Endothelial cell of umbilical vein (primary cell): ENCODE measurements at regions not wholly inside any gene's neighbourhood (a gene's known extent, or its start where the extent isn't known, plus 50 kb on each side); places are given as distances from the start of the nearest gene placed in this dataset.

Experiments used
- BruUV-seq: library from RNA; stranded (reverse); fragments of 400-500 nt; replicated peaks from 2 replicates; lab custom pipeline; 2021; lab: Mats Ljungman, UMichigan
- CTCF ChIA-PET: fragments of 300-600, 350-600 bp; sonication (Branson Sonifier 250); formaldehyde crosslinking; loops from one replicate; lab custom pipeline; 2021; ENCODE audit warnings: antibody characterized with exemption, inconsistent platforms; lab: Charles Lee
- POLR2A ChIA-PET: fragments of 300-600, 350-600 bp; sonication (Branson Sonifier 250); formaldehyde crosslinking; loops from one replicate; lab custom pipeline; 2021; ENCODE audit warnings: antibody characterized with exemption, inconsistent platforms; lab: Charles Lee
- DNase-seq: peaks from one replicate; pipeline ENCODE4 v3.0.0-alpha.2; 2011; ENCODE audit warnings: low read depth, low spot score
- FAIRE-seq: peaks from 2 replicates; lab custom pipeline; 2011; peaks lifted over from hg19 to GRCh38; lab: Jason Lieb, UNC
- H2AFZ ChIP-seq: 2 replicates; pipeline ENCODE4 v1.6.0; 2012; ENCODE audit warnings: low read depth, low read length, control low read depth, inconsistent platforms
- H3K27ac ChIP-seq: 2 replicates; pipeline ENCODE4 v1.5.1; 2011; ENCODE audit warnings: low read depth, mild to moderate bottlenecking, control low read depth, low read length, moderate library complexity; ENCODE audit not compliant: insufficient read depth
- H3K27me3 ChIP-seq, 2 experiments: 2 replicates each; pipeline versions ENCODE4 v1.6.0 to v1.6.1; 2011; ENCODE audit warnings: low read length in 2 of 2, mixed read lengths in 1 of 2; ENCODE audit not compliant: control insufficient read depth in 2 of 2, insufficient read depth in 2 of 2
- H3K36me3 ChIP-seq, 2 experiments: 2 replicates in 1 of 2; 3 replicates in 1 of 2; pipeline ENCODE4 v1.5.1; 2011; ENCODE audit warnings: low read length in 2 of 2, mild to moderate bottlenecking in 1 of 2, moderate library complexity in 1 of 2; ENCODE audit not compliant: control insufficient read depth in 2 of 2, insufficient read depth in 2 of 2; ENCODE audit errors: extremely low read depth in 1 of 2
- H3K4me1 ChIP-seq: 3 replicates; pipeline ENCODE4 v1.5.1; 2011; ENCODE audit warnings: mild to moderate bottlenecking, low read length; ENCODE audit not compliant: control insufficient read depth, insufficient read depth; ENCODE audit errors: extremely low read depth
- H3K4me2 ChIP-seq: 2 replicates; pipeline ENCODE4 v1.6.1; 2011; ENCODE audit warnings: low read length, control low read depth, mixed read lengths; ENCODE audit not compliant: insufficient read depth
- H3K4me3 ChIP-seq, 3 experiments: fragments of 200-600 bp in 1 of 3; sonication (generic), shearing (Covaris generic) in 1 of 3; replicated peaks in 1 of 3; 2 replicates each; pipeline ENCODE4 v1.5.1; 2011 to 2016; ENCODE audit warnings: control low read depth in 3 of 3, low read length in 3 of 3, mild to moderate bottlenecking in 2 of 3, inconsistent platforms in 1 of 3, low read depth in 1 of 3, moderate library complexity in 1 of 3; ENCODE audit not compliant: insufficient read depth in 1 of 3
- H3K79me2 ChIP-seq: 2 replicates; pipeline ENCODE4 v1.6.0; 2012; ENCODE audit warnings: low read length, inconsistent platforms; ENCODE audit not compliant: control insufficient read depth, insufficient read depth
- H3K9ac ChIP-seq: replicated peaks from 2 replicates; pipeline ENCODE3; 2011; ENCODE audit warnings: low read length, control low read depth; ENCODE audit not compliant: insufficient read depth; ENCODE audit errors: extremely low read depth
- H3K9me1 ChIP-seq: replicated peaks from 3 replicates; pipeline ENCODE4 v1.6.0; 2011; ENCODE audit warnings: mild to moderate bottlenecking, low read length; ENCODE audit not compliant: control insufficient read depth, insufficient read depth; ENCODE audit errors: extremely low read depth
- H3K9me3 ChIP-seq: replicated peaks from 2 replicates; pipeline ENCODE4 v1.5.1; 2012; ENCODE audit warnings: low read length, inconsistent platforms; ENCODE audit not compliant: control insufficient read depth, insufficient read depth
- H4K20me1 ChIP-seq: replicated peaks from 2 replicates; pipeline ENCODE3; 2011; ENCODE audit warnings: mild to moderate bottlenecking, low read length; ENCODE audit not compliant: control insufficient read depth, insufficient read depth; ENCODE audit errors: extremely low read depth
- EZH2 ChIP-seq: IDR thresholded peaks from 2 replicates; pipeline ENCODE4 v1.6.1; 2012; ENCODE audit warnings: borderline replicate concordance, low read depth, mild to moderate bottlenecking, moderate library complexity, low read length, inconsistent platforms; ENCODE audit not compliant: severe bottlenecking
- FOS ChIP-seq: IDR thresholded peaks from 2 replicates; pipeline ENCODE4 v1.6.1; 2011; ENCODE audit warnings: mild to moderate bottlenecking, low read length, moderate library complexity, borderline replicate concordance; ENCODE audit not compliant: insufficient read depth
- GATA2 ChIP-seq: IDR thresholded peaks from 2 replicates; pipeline ENCODE4 v1.7.0; 2011; ENCODE audit warnings: low read depth, mild to moderate bottlenecking, moderate library complexity, mixed read lengths, low read length; ENCODE audit not compliant: insufficient read length, insufficient read depth
- JUN ChIP-seq: IDR thresholded peaks from 2 replicates; pipeline ENCODE4 v1.6.1; 2011; ENCODE audit warnings: borderline replicate concordance, low read depth; ENCODE audit not compliant: insufficient read length, insufficient read depth
- MYC ChIP-seq: IDR thresholded peaks from one replicate; pipeline ENCODE4 v1.6.1; 2011; ENCODE audit warnings: mild to moderate bottlenecking, low read depth, low read length
- POLR2A ChIP-seq: IDR thresholded peaks from 2 replicates; pipeline ENCODE4 v1.6.1; 2012; ENCODE audit warnings: low read depth, mild to moderate bottlenecking, control low read depth, low read length
- POLR2AphosphoS5 ChIP-seq: IDR thresholded peaks from 2 replicates; pipeline ENCODE4 v1.6.1; 2012; ENCODE audit warnings: low read depth, mild to moderate bottlenecking, control low read depth, low read length, moderate library complexity; ENCODE audit not compliant: insufficient read depth
- dilution Hi-C: fragments of 300-500 bp; cut with MboI; formaldehyde crosslinking; loops from one replicate; pipeline ENCODE4 v1.15.0; 2019; ENCODE audit warnings: low sequenced_read_pairs; ENCODE audit not compliant: extremely low pct_ligation_motif_present
- intact Hi-C: fragments of 100-400 bp; cut with micrococcal nuclease; formaldehyde crosslinking; loops from one replicate; pipeline ENCODE4 v1.10.0; 2022
- TF ChIP-seq, protein P1 (sequence below), 2 donors: IDR thresholded peaks; 1 replicate in 1 of 2; 2 replicates in 1 of 2; pipeline ENCODE4 v1.5.1; 2011; ENCODE audit warnings: low read length in 2 of 2, mild to moderate bottlenecking in 2 of 2, moderate library complexity in 2 of 2, control low read depth in 1 of 2, inconsistent platforms in 1 of 2, low read depth in 1 of 2; ENCODE audit not compliant: insufficient read depth in 1 of 2; ENCODE audit errors: extremely low read depth in 1 of 2
- TF ChIP-seq, protein P2 (sequence below): IDR thresholded peaks from 2 replicates; pipeline ENCODE4 v1.6.1; 2011; ENCODE audit not compliant: insufficient read depth, insufficient read length

DNA sequence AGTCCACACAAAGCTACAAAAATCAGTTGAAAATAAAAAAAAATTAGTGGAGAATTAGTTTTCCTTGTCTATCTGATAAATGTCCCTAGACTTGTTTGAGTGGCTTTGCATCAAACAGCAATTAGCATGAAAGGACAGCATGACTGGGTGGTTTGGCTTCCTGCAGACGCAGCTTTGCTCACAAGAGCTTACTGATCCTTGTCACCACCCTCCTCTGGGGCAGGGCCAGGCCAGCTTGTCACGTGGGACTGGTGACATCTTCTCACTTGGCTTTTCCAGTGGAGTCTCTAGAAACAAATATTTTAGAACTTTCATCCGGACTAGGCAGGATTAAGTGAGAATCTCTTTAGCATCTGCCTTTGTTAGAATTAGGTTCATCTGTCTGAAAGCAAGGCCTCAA lies 76.0 kb upstream of the OLIG2 start:
- no peaks in the 10 kb centered on the region for H3K9me3 ChIP-seq
- no peak overlapping the region for H3K9ac ChIP-seq
- H3K4me1 ChIP-seq: no peaks in the 10 kb centered on the region
- FAIRE-seq (no peak), DNase-seq (no peak)
- no peaks in the 10 kb centered on the region for H4K20me1 ChIP-seq
- POLR2A ChIA-PET: no interaction called here
- no peaks in the 10 kb centered on the region for H3K36me3 ChIP-seq
- dilution Hi-C loops: no loop called here
- TF ChIP-seq POLR2AphosphoS5 (no peak), JUN (no peak), FOS (no peak), GATA2 (no peak), EZH2 (no peak), MYC (no peak), POLR2A (no peak)
- TF ChIP-seq, protein P1, sequence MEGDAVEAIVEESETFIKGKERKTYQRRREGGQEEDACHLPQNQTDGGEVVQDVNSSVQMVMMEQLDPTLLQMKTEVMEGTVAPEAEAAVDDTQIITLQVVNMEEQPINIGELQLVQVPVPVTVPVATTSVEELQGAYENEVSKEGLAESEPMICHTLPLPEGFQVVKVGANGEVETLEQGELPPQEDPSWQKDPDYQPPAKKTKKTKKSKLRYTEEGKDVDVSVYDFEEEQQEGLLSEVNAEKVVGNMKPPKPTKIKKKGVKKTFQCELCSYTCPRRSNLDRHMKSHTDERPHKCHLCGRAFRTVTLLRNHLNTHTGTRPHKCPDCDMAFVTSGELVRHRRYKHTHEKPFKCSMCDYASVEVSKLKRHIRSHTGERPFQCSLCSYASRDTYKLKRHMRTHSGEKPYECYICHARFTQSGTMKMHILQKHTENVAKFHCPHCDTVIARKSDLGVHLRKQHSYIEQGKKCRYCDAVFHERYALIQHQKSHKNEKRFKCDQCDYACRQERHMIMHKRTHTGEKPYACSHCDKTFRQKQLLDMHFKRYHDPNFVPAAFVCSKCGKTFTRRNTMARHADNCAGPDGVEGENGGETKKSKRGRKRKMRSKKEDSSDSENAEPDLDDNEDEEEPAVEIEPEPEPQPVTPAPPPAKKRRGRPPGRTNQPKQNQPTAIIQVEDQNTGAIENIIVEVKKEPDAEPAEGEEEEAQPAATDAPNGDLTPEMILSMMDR (IDR thresholded peaks at IDR 0.05; ENCODE audit: extremely low read depth in 1 of 2, insufficient read depth in 1 of 2, low read depth in 1 of 2, low read length in 2 of 2): no peak
- TF ChIP-seq, protein P2, sequence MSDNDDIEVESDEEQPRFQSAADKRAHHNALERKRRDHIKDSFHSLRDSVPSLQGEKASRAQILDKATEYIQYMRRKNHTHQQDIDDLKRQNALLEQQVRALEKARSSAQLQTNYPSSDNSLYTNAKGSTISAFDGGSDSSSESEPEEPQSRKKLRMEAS: no peak
- intact Hi-C loops: no loop called here
- no peak overlapping the region for H2AFZ ChIP-seq
- no peak overlapping the region for H3K27ac ChIP-seq
- CTCF ChIA-PET: interaction anchor here (0.9 to 2.5 kb wide), 4 partner anchors 9 to 247 kb away, joined by 3 to 27 read pairs (median 4); no protein-coding TSS in a partner anchor
- no peaks in the 10 kb centered on the region for H3K79me2 ChIP-seq
- no TSS peak for BruUV-seq
- H3K27me3 ChIP-seq: peaks cover 17 to 38% of the 10 kb centered on the region in 2 experiments
- no peak overlapping the region for H3K4me3 ChIP-seq
- no peak overlapping the region for H3K4me2 ChIP-seq
- no peaks in the 10 kb centered on the region for H3K9me1 ChIP-seq
